WTC11 (cell line): ENCODE measurements at regions not wholly inside any gene's neighbourhood (a gene's known extent, or its start where the extent isn't known, plus 50 kb on each side); places are given as distances from the start of the nearest gene placed in this dataset.

Experiments
- ATAC-seq: fragments of 200-7000 bp; cut with Tn5 transposase; 2 replicates; pipeline ENCODE4 v1.10.0; 2021; ENCODE audit warnings: mild to moderate bottlenecking, moderate library complexity
- CTCF ChIA-PET: fragments of 300-600 bp; sonication (Branson Sonifier 250); formaldehyde crosslinking; loops from one replicate; lab custom pipeline; 2021; ENCODE audit warnings: antibody characterized with exemption; lab: Charles Lee
- POLR2A ChIA-PET: fragments of 350-600 bp; sonication (Branson Sonifier 250); formaldehyde crosslinking; loops from one replicate; lab custom pipeline; 2021; ENCODE audit warnings: antibody characterized with exemption; lab: Charles Lee
- DNase-seq: peaks from one replicate; pipeline ENCODE4 v3.0.0; 2021; ENCODE audit warnings: low spot score
- H3K27ac Mint-ChIP-seq: 2 replicates; pipeline ENCODE4 v1.8.0; 2021; ENCODE audit warnings: mixed read lengths
- H3K27me3 Mint-ChIP-seq: 2 replicates; pipeline ENCODE4 v1.8.0; 2021; ENCODE audit warnings: low read depth, mild to moderate bottlenecking, moderate library complexity, mixed read lengths
- H3K36me3 Mint-ChIP-seq: 2 replicates; pipeline ENCODE4 v1.8.0; 2021; ENCODE audit warnings: mixed read lengths
- H3K4me1 Mint-ChIP-seq: 2 replicates; pipeline ENCODE4 v1.8.0; 2022; ENCODE audit warnings: mixed read lengths
- H3K4me3 Mint-ChIP-seq: 2 replicates; pipeline ENCODE4 v1.8.0; 2021; ENCODE audit warnings: mild to moderate bottlenecking, moderate library complexity, mixed read lengths
- H3K9me3 Mint-ChIP-seq: 2 replicates; pipeline ENCODE4 v1.8.0; 2021; ENCODE audit warnings: mixed read lengths
- CDX4 ChIP-seq: fragments of 250-450 bp; sonication (Bioruptor Pico); IDR thresholded peaks from 2 replicates; pipeline ENCODE4 v1.9.0; 2021; ENCODE audit warnings: moderate library complexity, mild to moderate bottlenecking, inconsistent platforms, borderline replicate concordance
- CTCF ChIP-seq: fragments of 200-600 bp; IDR thresholded peaks from 2 replicates; pipeline ENCODE4 v1.8.0; 2022; ENCODE audit warnings: antibody characterized with exemption
- ELF4 ChIP-seq: sonication (generic); formaldehyde crosslinking; IDR thresholded peaks from 2 replicates; pipeline ENCODE4 v1.8.1; 2022; ENCODE audit warnings: low read depth, mild to moderate bottlenecking, moderate library complexity, missing genetic modification reagents
- ESRRA ChIP-seq: sonication (generic); formaldehyde crosslinking; IDR thresholded peaks from 2 replicates; pipeline ENCODE4 v1.8.1; 2022; ENCODE audit warnings: mild to moderate bottlenecking, missing genetic modification reagents, borderline replicate concordance
- FOXJ3 ChIP-seq: sonication (generic); formaldehyde crosslinking; IDR thresholded peaks from 2 replicates; pipeline ENCODE4 v1.9.0; 2021; ENCODE audit warnings: missing genetic modification reagents, mild to moderate bottlenecking, borderline replicate concordance
- GABPB1 ChIP-seq: sonication (generic); formaldehyde crosslinking; IDR thresholded peaks from 2 replicates; pipeline ENCODE4 v1.8.1; 2023; ENCODE audit warnings: mild to moderate bottlenecking, missing genetic modification reagents
- KAT7 ChIP-seq: sonication (generic); formaldehyde crosslinking; IDR thresholded peaks from 2 replicates; pipeline ENCODE4 v1.8.1; 2023; ENCODE audit warnings: missing genetic modification reagents, mild to moderate bottlenecking, borderline replicate concordance
- MLX ChIP-seq: sonication (generic); formaldehyde crosslinking; IDR thresholded peaks from 2 replicates; pipeline ENCODE4 v1.8.1; 2023; ENCODE audit warnings: mild to moderate bottlenecking, missing genetic modification reagents, moderate library complexity
- MYBL2 ChIP-seq: sonication (generic); formaldehyde crosslinking; IDR thresholded peaks from 2 replicates; pipeline ENCODE4 v1.8.1; 2023; ENCODE audit warnings: mild to moderate bottlenecking, moderate library complexity, missing genetic modification reagents
- NR3C1 ChIP-seq: sonication (generic); formaldehyde crosslinking; conservative IDR thresholded peaks from 2 replicates; pipeline ENCODE4 v1.8.1; 2023; ENCODE audit warnings: low read depth, mild to moderate bottlenecking, missing genetic modification reagents
- PREB ChIP-seq: sonication (generic); formaldehyde crosslinking; IDR thresholded peaks from 2 replicates; pipeline ENCODE4 v1.8.1; 2022; ENCODE audit warnings: mild to moderate bottlenecking, missing genetic modification reagents, moderate library complexity, borderline replicate concordance
- SMAD3 ChIP-seq: sonication (generic); formaldehyde crosslinking; IDR thresholded peaks from 2 replicates; pipeline ENCODE4 v1.8.0; 2022; ENCODE audit warnings: missing genetic modification reagents, mild to moderate bottlenecking, borderline replicate concordance
- ZNF219 ChIP-seq: sonication (generic); formaldehyde crosslinking; IDR thresholded peaks from 2 replicates; pipeline ENCODE4 v1.8.0; 2023; ENCODE audit warnings: missing genetic modification reagents, mild to moderate bottlenecking, borderline replicate concordance
- ZNF263 ChIP-seq: sonication (generic); formaldehyde crosslinking; IDR thresholded peaks from 2 replicates; pipeline ENCODE4 v1.8.1; 2022; ENCODE audit warnings: low read depth, mild to moderate bottlenecking, moderate library complexity, missing genetic modification reagents
- ZNF416 ChIP-seq: fragments of 250-450 bp; sonication (Bioruptor Pico); IDR thresholded peaks from 2 replicates; pipeline ENCODE4 v1.9.0; 2021; ENCODE audit warnings: mild to moderate bottlenecking, inconsistent platforms
- ZNF512 ChIP-seq: sonication (generic); formaldehyde crosslinking; IDR thresholded peaks from 2 replicates; pipeline ENCODE4 v1.8.1; 2022; ENCODE audit warnings: missing genetic modification reagents, borderline replicate concordance
- ZNF532 ChIP-seq: fragments of 250-450 bp; sonication (Bioruptor Pico); IDR thresholded peaks from 2 replicates; pipeline ENCODE4 v1.9.0; 2021; ENCODE audit warnings: mild to moderate bottlenecking, borderline replicate concordance

GRCh38 chr1:103960045-103960444, 210.3 kb downstream of the AMY1C start (continued):
- no peak for TF ChIP-seq ZNF263 (CRISPR knock-in tag)
- no peak for TF ChIP-seq KAT7 (CRISPR knock-in tag)
- no peak for TF ChIP-seq ELF4 (CRISPR knock-in tag)
- TF ChIP-seq MYBL2 = no peak
- TF ChIP-seq, all 79 proteins: peak for 0

- DNase-seq (no peak), ATAC-seq (no peak)
- CTCF ChIA-PET = no interaction called here
- Mint-ChIP-seq H3K4me1 (peaks cover 6% of the 10 kb centered on the region), H3K27ac (no peak overlapping the region), H3K9me3 (peaks cover 13% of the 10 kb centered on the region), H3K27me3 (no peaks in the 10 kb centered on the region), H3K36me3 (peaks cover 4% of the 10 kb centered on the region; the same call in 1 of the 2 replicates), H3K4me3 (no peak overlapping the region)
- TF ChIP-seq PREB = no peak
- POLR2A ChIA-PET = no interaction called here
These were observed 211.0 kb downstream of the AMY1C start for GRCh38 chr1:103960710-103961109.

- TF ChIP-seq ZNF219 (CRISPR knock-in tag) (no peak), NR3C1 (CRISPR knock-in tag) (no peak), ZNF532 (CRISPR knock-in tag) (no peak), KAT7 (CRISPR knock-in tag) (no peak)
- POLR2A ChIA-PET = no interaction called here
- CTCF ChIA-PET = no interaction called here
- Mint-ChIP-seq H3K9me3 (no peaks in the 10 kb centered on the region), H3K4me1 (no peaks in the 10 kb centered on the region), H3K27ac (no peak overlapping the region), H3K36me3 (no peaks in the 10 kb centered on the region), H3K27me3 (no peaks in the 10 kb centered on the region; the same call in 1 of the 2 replicates), H3K4me3 (no peak overlapping the region)
- ATAC-seq (no peak), DNase-seq (no peak)
These were observed 237.1 kb downstream of the AMY1C start for GRCh38 chr1:103986792-103987191.

- ChIA-PET CTCF (no interaction called here), POLR2A (no interaction called here)
- no peak for ATAC-seq
- no peak for DNase-seq
- Mint-ChIP-seq H3K4me3 (no peak overlapping the region), H3K9me3 (no peaks in the 10 kb centered on the region), H3K36me3 (no peaks in the 10 kb centered on the region), H3K27ac (no peak overlapping the region), H3K4me1 (no peaks in the 10 kb centered on the region), H3K27me3 (no peaks in the 10 kb centered on the region)
- no peak for TF ChIP-seq CDX4 (CRISPR knock-in tag)
- no peak for TF ChIP-seq ZNF416
- no peak for TF ChIP-seq ZNF512 (CRISPR knock-in tag)
- no peak for TF ChIP-seq FOXJ3
- TF ChIP-seq CTCF = no peak
- no peak for TF ChIP-seq SMAD3 (CRISPR knock-in tag)
- no peak for TF ChIP-seq MLX (CRISPR knock-in tag)
- TF ChIP-seq ESRRA (CRISPR knock-in tag) = no peak
- TF ChIP-seq GABPB1 (CRISPR knock-in tag) = no peak
These were observed 247.9 kb downstream of the AMY1C start for GRCh38 chr1:103997631-103998030.
